ENCODE measurements at regions not wholly inside any gene's neighbourhood (a gene's known extent, or its start where the extent isn't known, plus 50 kb on each side); places are given as distances from the start of the nearest gene placed in this dataset.

GRCh38 chr18:78922856-78923255 is 56.8 kb upstream of the SALL3 start:
- no peak for TF ChIP-seq LEF1 (IDR thresholded peaks at IDR 0.05; ENCODE audit: borderline replicate concordance)
- TF ChIP-seq FOXM1 (IDR thresholded peaks at IDR 0.05; ENCODE audit: borderline replicate concordance) = no peak
- TF ChIP-seq NFRKB (IDR thresholded peaks at IDR 0.05) = no peak
- TF ChIP-seq ELF4 (IDR thresholded peaks at IDR 0.05) = no peak
- no peak for TF ChIP-seq HDGF (IDR thresholded peaks at IDR 0.05; ENCODE audit: borderline replicate concordance)
- no peak for TF ChIP-seq L3MBTL2 (conservative IDR thresholded peaks at IDR 0.05)
- TF ChIP-seq, protein P1, sequence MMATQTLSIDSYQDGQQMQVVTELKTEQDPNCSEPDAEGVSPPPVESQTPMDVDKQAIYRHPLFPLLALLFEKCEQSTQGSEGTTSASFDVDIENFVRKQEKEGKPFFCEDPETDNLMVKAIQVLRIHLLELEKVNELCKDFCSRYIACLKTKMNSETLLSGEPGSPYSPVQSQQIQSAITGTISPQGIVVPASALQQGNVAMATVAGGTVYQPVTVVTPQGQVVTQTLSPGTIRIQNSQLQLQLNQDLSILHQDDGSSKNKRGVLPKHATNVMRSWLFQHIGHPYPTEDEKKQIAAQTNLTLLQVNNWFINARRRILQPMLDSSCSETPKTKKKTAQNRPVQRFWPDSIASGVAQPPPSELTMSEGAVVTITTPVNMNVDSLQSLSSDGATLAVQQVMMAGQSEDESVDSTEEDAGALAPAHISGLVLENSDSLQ (IDR thresholded peaks at IDR 0.05) = no peak
- TF ChIP-seq BHLHE40 (IDR thresholded peaks at IDR 0.05; ENCODE audit: borderline replicate concordance) = no peak
- TF ChIP-seq ARNT (IDR thresholded peaks at IDR 0.05) = no peak
- no peak for TF ChIP-seq ZNF384 (IDR thresholded peaks at IDR 0.05)
- no peak for TF ChIP-seq FOXK2 (IDR thresholded peaks at IDR 0.05)
